Fibroblast of lung (primary cell): ENCODE measurements at regions not wholly inside any gene's neighbourhood (a gene's known extent, or its start where the extent isn't known, plus 50 kb on each side); places are given as distances from the start of the nearest gene placed in this dataset.

ENCODE experiments used
- DNase-seq, 2 donors: peaks; one replicate each; pipeline versions ENCODE4 v3.0.0 to v3.0.0-alpha.2; 2010; ENCODE audit warnings: low read depth in 2 of 2
- H2AFZ ChIP-seq: 2 replicates; pipeline ENCODE4 v1.5.1; 2012; ENCODE audit warnings: low read length, control low read depth, inconsistent platforms
- H3K27ac ChIP-seq: 2 replicates; pipeline ENCODE4 v1.5.1; 2011; ENCODE audit warnings: low read length, control low read depth; ENCODE audit not compliant: insufficient read depth
- H3K27me3 ChIP-seq: 2 replicates; pipeline ENCODE4 v1.5.1; 2011; ENCODE audit warnings: mild to moderate bottlenecking, low read length; ENCODE audit not compliant: control insufficient read depth, insufficient read depth
- H3K36me3 ChIP-seq: 2 replicates; pipeline ENCODE4 v1.5.1; 2011; ENCODE audit warnings: low read length; ENCODE audit not compliant: control insufficient read depth, insufficient read depth
- H3K4me1 ChIP-seq: 2 replicates; pipeline ENCODE4 v1.5.1; 2011; ENCODE audit warnings: low read length; ENCODE audit not compliant: control insufficient read depth, insufficient read depth; ENCODE audit errors: extremely low read depth
- H3K4me2 ChIP-seq: 2 replicates; pipeline ENCODE4 v1.5.1; 2011; ENCODE audit warnings: low read length, control low read depth; ENCODE audit not compliant: insufficient read depth; ENCODE audit errors: extremely low read depth
- H3K4me3 ChIP-seq, 4 experiments: fragments of 200-600 bp in 1 of 4; sonication (generic) in 1 of 4; replicated peaks in 1 of 4; 2 replicates each; pipeline ENCODE4 v1.5.1; 2011 to 2016; ENCODE audit warnings: low read length in 4 of 4, low read depth in 3 of 4, mild to moderate bottlenecking in 3 of 4, control low read depth in 2 of 4, inconsistent platforms in 1 of 4, mixed read lengths in 1 of 4; ENCODE audit not compliant: insufficient read depth in 1 of 4; ENCODE audit errors: control extremely low read depth in 1 of 4
- H3K79me2 ChIP-seq: 2 replicates; pipeline ENCODE4 v1.5.1; 2012; ENCODE audit warnings: mild to moderate bottlenecking, low read length, inconsistent platforms; ENCODE audit not compliant: control insufficient read depth, insufficient read depth
- H3K9ac ChIP-seq: 2 replicates; pipeline ENCODE4 v1.5.1; 2011; ENCODE audit warnings: mild to moderate bottlenecking, low read length, control low read depth; ENCODE audit not compliant: insufficient read depth
- H3K9me3 ChIP-seq: 2 replicates; pipeline ENCODE4 v1.5.1; 2012; ENCODE audit warnings: low read depth, low read length; ENCODE audit not compliant: control insufficient read depth, insufficient read depth
- H4K20me1 ChIP-seq: 2 replicates; pipeline ENCODE4 v1.5.1; 2011; ENCODE audit warnings: low read length; ENCODE audit not compliant: control insufficient read depth, insufficient read depth; ENCODE audit errors: extremely low read depth
- CTCF ChIP-seq, 2 donors: IDR thresholded peaks in 1 of 2; conservative IDR thresholded peaks in 1 of 2; 1 replicate in 1 of 2; 2 replicates in 1 of 2; pipeline ENCODE4 v1.5.1; 2011 to 2012; ENCODE audit warnings: low read length in 2 of 2, control low read depth in 1 of 2, inconsistent platforms in 1 of 2, low read depth in 1 of 2, mild to moderate bottlenecking in 1 of 2
- EZH2 ChIP-seq: IDR thresholded peaks from 2 replicates; pipeline ENCODE4 v1.5.1; 2012; ENCODE audit warnings: low read length, control low read depth, mild to moderate bottlenecking; ENCODE audit errors: missing control alignments

- Histone ChIP-seq H3K4me1 (no peaks in the 10 kb centered on the region), H3K27me3 (no peaks in the 10 kb centered on the region), H3K9ac (no peak overlapping the region), H2AFZ (no peak overlapping the region), H3K79me2 (no peaks in the 10 kb centered on the region), H3K9me3 (no peaks in the 10 kb centered on the region), H4K20me1 (no peaks in the 10 kb centered on the region), H3K4me2 (no peak overlapping the region), H3K27ac (no peak overlapping the region), H3K4me3 (no peak overlapping the region), H3K36me3 (no peaks in the 10 kb centered on the region)
- TF ChIP-seq EZH2 (no peak), CTCF (conservative IDR thresholded peaks at IDR 0.05 in 1 of 2, IDR thresholded peaks at IDR 0.05 in 1 of 2; ENCODE audit: low read depth in 1 of 2, low read length in 2 of 2) (no peak)
- no peak for DNase-seq
These were observed 292.1 kb upstream of the SNX7 start for GRCh38 chr1:98369463-98369862.

DNA sequence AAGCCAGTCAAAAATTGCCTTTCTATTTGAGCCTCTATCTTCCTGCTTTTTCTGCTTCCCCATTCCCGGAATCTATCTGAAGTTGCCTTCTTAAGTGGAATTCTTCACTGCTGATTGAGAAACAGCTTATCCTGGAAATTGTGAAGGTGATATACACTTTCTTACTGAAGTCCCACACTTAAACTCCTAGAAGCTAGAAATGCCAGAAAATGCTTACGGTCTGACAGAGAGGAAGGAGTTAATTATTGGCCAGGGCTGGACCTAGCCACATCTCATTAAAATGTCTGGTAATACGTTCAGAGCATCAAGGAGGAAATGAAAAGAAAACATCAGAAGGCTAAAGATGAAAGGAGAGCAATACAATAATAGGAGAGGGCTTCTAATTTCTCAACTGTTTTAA lies 292.5 kb upstream of the SNX7 start:
- H3K27me3 ChIP-seq: no peaks in the 10 kb centered on the region
- no peak overlapping the region for H3K9ac ChIP-seq
- H3K4me2 ChIP-seq: no peak overlapping the region
- H4K20me1 ChIP-seq: no peaks in the 10 kb centered on the region
- H3K4me1 ChIP-seq: no peaks in the 10 kb centered on the region
- H3K4me3 ChIP-seq: no peak overlapping the region
- H3K36me3 ChIP-seq: no peaks in the 10 kb centered on the region
- no peak for TF ChIP-seq EZH2
- no peak for TF ChIP-seq CTCF (conservative IDR thresholded peaks at IDR 0.05 in 1 of 2, IDR thresholded peaks at IDR 0.05 in 1 of 2; ENCODE audit: low read depth in 1 of 2, low read length in 2 of 2)
- no peak for DNase-seq
- no peaks in the 10 kb centered on the region for H3K79me2 ChIP-seq
- no peaks in the 10 kb centered on the region for H3K9me3 ChIP-seq
- H3K27ac ChIP-seq: no peak overlapping the region
- H2AFZ ChIP-seq: no peak overlapping the region

DNA sequence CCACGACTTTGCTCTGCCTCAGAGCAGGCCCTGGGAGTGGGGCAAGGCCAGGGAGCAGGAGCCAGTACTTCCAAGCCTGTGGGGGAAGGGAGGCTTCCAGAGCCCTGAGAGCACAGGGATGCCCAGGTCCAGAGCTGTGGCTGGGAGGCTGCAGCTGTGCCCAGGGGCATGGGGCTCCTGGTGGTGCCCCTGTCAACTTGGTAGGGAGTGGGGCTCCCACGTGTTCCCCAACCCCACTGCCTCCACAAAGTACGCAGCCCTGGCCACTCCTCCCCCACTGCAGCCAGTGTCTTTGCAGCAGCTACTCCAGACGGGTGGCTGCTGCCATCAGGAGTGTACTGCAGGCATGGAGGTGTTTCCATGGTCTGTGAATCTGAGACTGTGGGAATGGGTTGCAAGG lies 294.1 kb upstream of the SNX7 start:
- no peaks in the 10 kb centered on the region for H3K4me1 ChIP-seq
- H3K4me2 ChIP-seq: no peak overlapping the region
- H3K27me3 ChIP-seq: no peaks in the 10 kb centered on the region
- no peak for DNase-seq
- no peak overlapping the region for H2AFZ ChIP-seq
- H3K9ac ChIP-seq: no peak overlapping the region
- TF ChIP-seq CTCF (conservative IDR thresholded peaks at IDR 0.05 in 1 of 2, IDR thresholded peaks at IDR 0.05 in 1 of 2; ENCODE audit: low read depth in 1 of 2, low read length in 2 of 2) (no peak), EZH2 (no peak)
- H3K36me3 ChIP-seq: no peaks in the 10 kb centered on the region
- H3K79me2 ChIP-seq: no peaks in the 10 kb centered on the region
- no peak overlapping the region for H3K4me3 ChIP-seq
- H4K20me1 ChIP-seq: no peaks in the 10 kb centered on the region
- no peaks in the 10 kb centered on the region for H3K9me3 ChIP-seq
- H3K27ac ChIP-seq: no peak overlapping the region
